HK-2 (cell line): ENCODE measurements at regions not wholly inside any gene's neighbourhood (a gene's known extent, or its start where the extent isn't known, plus 50 kb on each side); places are given as distances from the start of the nearest gene placed in this dataset.
"Not testable (repeated sequence)": the region's sequence is repeated elsewhere in the genome, so short reads cannot be mapped to it uniquely, and the experiment has no call there.

ENCODE experiments used
- DNase-seq: peaks from one replicate; pipeline ENCODE4 v3.0.0-alpha.2; 2018; ENCODE audit not compliant: unreplicated experiment

- no peak for DNase-seq
Observed at GRCh38 chrX:39398215-39398962, 597.1 kb downstream of the MID1IP1 start.

- no peak for DNase-seq
Observed at GRCh38 chrX:39398963-39399261, 597.7 kb downstream of the MID1IP1 start.

GRCh38 chrX:39399387-39399786 is 598.1 kb downstream of the MID1IP1 start:
- no peak for DNase-seq

- no peak for DNase-seq
Observed at GRCh38 chrX:39401483-39402110, 600.3 kb downstream of the MID1IP1 start.

DNA sequence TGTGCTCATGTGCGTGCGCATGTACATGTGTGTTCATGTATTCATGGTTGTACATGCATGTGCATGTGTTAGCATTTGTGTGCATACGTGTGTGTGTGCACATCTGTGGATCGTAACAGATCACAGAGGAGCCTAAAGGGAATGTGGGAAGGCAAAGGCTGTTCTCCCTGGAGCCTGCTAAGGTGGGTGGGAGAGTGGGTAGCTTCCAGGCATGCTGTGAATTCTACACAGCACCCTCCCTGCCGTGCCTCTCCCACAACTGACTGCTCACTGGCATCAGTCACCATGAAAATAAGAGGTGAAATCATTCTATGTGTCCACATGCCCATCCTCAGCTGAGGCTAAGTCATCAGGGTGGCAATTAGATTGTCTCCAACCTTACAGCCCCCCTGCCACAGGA is 600.9 kb downstream of the MID1IP1 start:
- DNase-seq = no peak

- DNase-seq = no peak
Observed at GRCh38 chrX:39406799-39407198, 605.5 kb downstream of the MID1IP1 start.

GRCh38 chrX:39409246-39409917 is 608.1 kb downstream of the MID1IP1 start:
- DNase-seq = no peak

GRCh38 chrX:39414290-39414854 is 613.1 kb downstream of the MID1IP1 start:
- no peak for DNase-seq

GRCh38 chrX:39416547-39417260 is 615.4 kb downstream of the MID1IP1 start:
- no peak for DNase-seq

DNA sequence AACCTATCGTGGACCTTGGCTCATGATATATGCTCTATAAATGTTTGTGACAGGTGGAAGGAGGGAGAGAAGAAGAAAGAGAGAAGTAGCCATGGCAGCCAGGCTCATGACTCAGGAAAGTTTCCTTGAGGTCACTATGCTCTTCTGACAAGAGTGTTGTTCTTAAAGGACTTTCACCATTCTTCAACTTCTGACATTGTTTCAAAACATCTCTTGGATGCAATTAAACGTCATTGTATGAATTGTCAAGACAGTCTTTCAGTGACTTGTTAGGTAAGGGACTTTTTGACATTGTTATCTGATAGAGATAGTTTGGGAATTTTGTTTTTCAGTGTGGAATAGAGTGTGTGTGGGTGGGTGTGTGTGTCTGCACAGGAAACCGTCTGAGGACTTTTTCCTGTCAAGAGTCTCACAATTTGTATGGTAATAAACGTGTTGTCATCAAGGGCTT is 617.0 kb downstream of the MID1IP1 start:
- no peak for DNase-seq

- no peak for DNase-seq
Observed at GRCh38 chrX:39418731-39419638, 617.7 kb downstream of the MID1IP1 start.

- no peak for DNase-seq
Observed at GRCh38 chrX:39421006-39421405, 619.7 kb downstream of the MID1IP1 start.

- no peak for DNase-seq
Observed at GRCh38 chrX:39425124-39425806, 624.0 kb downstream of the MID1IP1 start.

- DNase-seq = no peak
Observed at GRCh38 chrX:39426101-39426500, 624.8 kb downstream of the MID1IP1 start.

DNA sequence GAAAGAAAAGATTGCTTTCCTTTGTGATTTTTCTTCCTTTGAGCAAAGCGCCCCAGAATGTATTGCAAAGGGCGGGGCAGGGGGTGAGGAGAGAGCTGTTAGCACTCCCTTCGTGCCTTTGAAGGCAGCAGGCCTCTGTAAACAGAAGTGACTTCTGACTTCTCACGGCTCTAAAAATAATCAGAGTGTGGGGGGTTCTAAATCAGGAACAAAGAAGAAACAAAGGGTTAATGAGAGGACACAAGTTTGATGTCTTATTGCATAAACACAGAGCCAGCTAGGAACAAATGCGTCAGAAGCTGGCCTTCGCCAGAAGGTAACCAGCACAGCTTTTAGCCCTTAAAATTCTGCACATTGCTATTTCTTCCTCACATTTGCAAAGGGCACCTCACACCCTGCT is 626.2 kb downstream of the MID1IP1 start:
- DNase-seq = no peak

- no peak for DNase-seq
Observed at GRCh38 chrX:39427906-39428305, 626.6 kb downstream of the MID1IP1 start.

- DNase-seq = no peak
Observed at GRCh38 chrX:39430551-39430950, 629.3 kb downstream of the MID1IP1 start.

DNA sequence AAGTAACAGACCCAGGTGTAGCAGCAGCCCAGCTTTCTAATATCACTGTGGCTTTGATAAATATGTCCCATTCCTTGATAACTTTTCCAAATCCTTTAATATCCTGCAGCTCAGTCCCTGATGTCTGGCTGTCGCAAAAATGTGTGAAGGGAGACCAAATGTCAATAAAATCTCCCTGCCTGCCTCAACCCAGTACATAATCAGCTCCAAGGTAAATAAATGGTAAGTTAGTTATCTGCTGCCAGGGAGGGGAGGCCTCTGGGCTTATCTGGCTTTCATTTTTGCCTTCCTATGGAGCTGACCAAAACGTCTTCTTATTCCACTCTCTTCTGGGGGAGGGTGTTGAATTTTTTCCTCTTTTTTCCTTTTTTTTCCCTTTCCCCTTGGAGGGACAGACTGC is 630.6 kb downstream of the MID1IP1 start:
- no peak for DNase-seq

DNA sequence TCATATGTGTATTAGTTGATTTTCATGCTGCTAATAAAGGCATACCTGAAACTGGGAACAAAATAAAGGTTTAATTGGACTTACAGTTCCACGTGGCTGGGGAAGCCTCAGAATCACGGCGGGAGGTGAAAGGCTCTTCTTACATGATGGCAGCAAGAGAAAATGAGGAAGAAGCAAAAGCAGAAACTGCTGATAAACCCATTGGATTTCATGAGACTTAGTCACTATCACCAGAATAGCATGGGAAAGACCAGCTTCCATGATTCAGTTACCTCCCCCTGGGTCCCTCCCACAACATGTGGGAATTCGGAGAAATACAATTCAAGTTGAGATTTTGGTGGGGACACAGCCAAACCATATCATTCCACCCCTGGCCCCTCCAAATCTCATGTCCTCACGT is 633.4 kb downstream of the MID1IP1 start:
- not testable (repeated sequence) for DNase-seq

GRCh38 chrX:39436538-39436937 is 635.3 kb downstream of the MID1IP1 start:
- not testable (repeated sequence) for DNase-seq
